ENCODE measurements at regions not wholly inside any gene's neighbourhood (a gene's known extent, or its start where the extent isn't known, plus 50 kb on each side); places are given as distances from the start of the nearest gene placed in this dataset.

GRCh38 chrX:39518476-39519029 is 579.2 kb downstream of the BCOR start:
- DNase-seq = no peak

GRCh38 chrX:39519030-39519488 is 578.7 kb downstream of the BCOR start:
- peak; percentile 61 for DNase-seq

GRCh38 chrX:39519566-39520301 is 578.0 kb downstream of the BCOR start:
- DNase-seq = no peak

- no peak for DNase-seq
These were observed 572.0 kb downstream of the BCOR start for GRCh38 chrX:39525758-39526157.

- DNase-seq = no peak
These were observed 570.7 kb downstream of the BCOR start for GRCh38 chrX:39527025-39527424.

GRCh38 chrX:39528161-39528916 is 569.4 kb downstream of the BCOR start:
- no peak for DNase-seq

- no peak for DNase-seq
These were observed 565.0 kb downstream of the BCOR start for GRCh38 chrX:39532761-39533160.

GRCh38 chrX:39534949-39535348 is 562.8 kb downstream of the BCOR start:
- no peak for DNase-seq

GRCh38 chrX:39536211-39536610 is 561.5 kb downstream of the BCOR start:
- DNase-seq = no peak

- DNase-seq = no peak
These were observed 555.9 kb downstream of the BCOR start for GRCh38 chrX:39541881-39542280.

- DNase-seq = no peak
These were observed 555.4 kb downstream of the BCOR start for GRCh38 chrX:39542316-39542715.

- DNase-seq = no peak
These were observed 546.9 kb downstream of the BCOR start for GRCh38 chrX:39550795-39551361.

GRCh38 chrX:39551762-39552161 is 546.0 kb downstream of the BCOR start:
- no peak for DNase-seq

GRCh38 chrX:39555431-39555830 is 542.3 kb downstream of the BCOR start:
- no peak for DNase-seq

GRCh38 chrX:39556056-39556455 is 541.7 kb downstream of the BCOR start:
- no peak for DNase-seq

- no peak for DNase-seq
These were observed 538.5 kb downstream of the BCOR start for GRCh38 chrX:39559229-39559628.

GRCh38 chrX:39560271-39560670 is 537.5 kb downstream of the BCOR start:
- no peak for DNase-seq

GRCh38 chrX:39563178-39563577 is 534.6 kb downstream of the BCOR start:
- no peak for DNase-seq

GRCh38 chrX:39564751-39565150 is 533.0 kb downstream of the BCOR start:
- DNase-seq = no peak

- DNase-seq = peak; percentile 49
These were observed 523.6 kb downstream of the BCOR start for GRCh38 chrX:39574178-39574577.

GRCh38 chrX:39576041-39576872 is 521.5 kb downstream of the BCOR start:
- peak; percentile 90 for DNase-seq

GRCh38 chrX:39577206-39577984 is 520.4 kb downstream of the BCOR start:
- no peak for DNase-seq

Data from NCI-H345 (cell line).